ENCODE measurements at regions not wholly inside any gene's neighbourhood (a gene's known extent, or its start where the extent isn't known, plus 50 kb on each side); places are given as distances from the start of the nearest gene placed in this dataset.
"Not testable (repeated sequence)": the region's sequence is repeated elsewhere in the genome, so short reads cannot be mapped to it uniquely, and the experiment has no call there.

- H3K4me1 ChIP-seq (ENCODE audit: control insufficient read depth in 2 of 2, insufficient read depth in 2 of 2, low read length in 2 of 2), result no peaks in the 10 kb centered on the region
- H3K27me3 ChIP-seq (ENCODE audit: control insufficient read depth in 2 of 2, insufficient read depth in 1 of 2, low read length in 1 of 2), result no peaks in the 10 kb centered on the region
- DNase-seq (ENCODE audit: low read depth in 6 of 9, low spot score in 9 of 9), result peak in 1 of 9 donors; percentile 3
- H3K4me3 ChIP-seq (ENCODE audit: low read length in 2 of 2), result no peak overlapping the region
- 12% methylated on average over 23 of the region's 23 CpGs for WGBS
- no peaks in the 10 kb centered on the region for H3K9me3 ChIP-seq (ENCODE audit: control insufficient read depth in 2 of 2, insufficient read depth in 1 of 2, low read length in 1 of 2)
- no peaks in the 10 kb centered on the region for H3K36me3 ChIP-seq (ENCODE audit: control insufficient read depth in 2 of 2, insufficient read depth in 2 of 2, low read length in 1 of 2)
- H3K27ac ChIP-seq (ENCODE audit: low read depth in 1 of 2, low read length in 1 of 2), result no peak overlapping the region
These were observed 221.1 kb downstream of the NPHP4 start for GRCh38 chr1:5770981-5771765.

- no peak overlapping the region for H3K27ac ChIP-seq (ENCODE audit: low read depth in 1 of 2, low read length in 1 of 2)
- no peaks in the 10 kb centered on the region for H3K27me3 ChIP-seq (ENCODE audit: control insufficient read depth in 2 of 2, insufficient read depth in 1 of 2, low read length in 1 of 2)
- DNase-seq (ENCODE audit: low read depth in 6 of 9, low spot score in 9 of 9), result no peak
- no peaks in the 10 kb centered on the region for H3K4me1 ChIP-seq (ENCODE audit: control insufficient read depth in 2 of 2, insufficient read depth in 2 of 2, low read length in 2 of 2)
- 98% methylated on average over 5 of the region's 5 CpGs for WGBS
- H3K36me3 ChIP-seq (ENCODE audit: control insufficient read depth in 2 of 2, insufficient read depth in 2 of 2, low read length in 1 of 2), result no peaks in the 10 kb centered on the region
- H3K4me3 ChIP-seq (ENCODE audit: low read length in 2 of 2), result no peak overlapping the region
- no peaks in the 10 kb centered on the region for H3K9me3 ChIP-seq (ENCODE audit: control insufficient read depth in 2 of 2, insufficient read depth in 1 of 2, low read length in 1 of 2)
These were observed 222.5 kb downstream of the NPHP4 start for GRCh38 chr1:5769760-5770159.

- Histone ChIP-seq H3K27ac (ENCODE audit: low read depth in 1 of 2, low read length in 1 of 2) (no peak overlapping the region), H3K4me3 (ENCODE audit: low read length in 2 of 2) (no peak overlapping the region), H3K4me1 (ENCODE audit: control insufficient read depth in 2 of 2, insufficient read depth in 2 of 2, low read length in 2 of 2) (no peaks in the 10 kb centered on the region), H3K36me3 (ENCODE audit: control insufficient read depth in 2 of 2, insufficient read depth in 2 of 2, low read length in 1 of 2) (no peaks in the 10 kb centered on the region), H3K27me3 (ENCODE audit: control insufficient read depth in 2 of 2, insufficient read depth in 1 of 2, low read length in 1 of 2) (no peaks in the 10 kb centered on the region), H3K9me3 (ENCODE audit: control insufficient read depth in 2 of 2, insufficient read depth in 1 of 2, low read length in 1 of 2) (no peaks in the 10 kb centered on the region)
- WGBS, result 97% methylated on average over 7 of the region's 7 CpGs
- no peak for DNase-seq (ENCODE audit: low read depth in 6 of 9, low spot score in 9 of 9)
These were observed 223.1 kb downstream of the NPHP4 start for GRCh38 chr1:5769146-5769545.

- H3K36me3 ChIP-seq (ENCODE audit: control insufficient read depth in 2 of 2, insufficient read depth in 2 of 2, low read length in 1 of 2), result no peaks in the 10 kb centered on the region
- H3K9me3 ChIP-seq (ENCODE audit: control insufficient read depth in 2 of 2, insufficient read depth in 1 of 2, low read length in 1 of 2), result no peaks in the 10 kb centered on the region
- H3K4me3 ChIP-seq (ENCODE audit: low read length in 2 of 2), result no peak overlapping the region
- 85% methylated on average over 10 of the region's 10 CpGs for WGBS
- no peaks in the 10 kb centered on the region for H3K27me3 ChIP-seq (ENCODE audit: control insufficient read depth in 2 of 2, insufficient read depth in 1 of 2, low read length in 1 of 2)
- H3K27ac ChIP-seq (ENCODE audit: low read depth in 1 of 2, low read length in 1 of 2), result no peak overlapping the region
- DNase-seq (ENCODE audit: low read depth in 6 of 9, low spot score in 9 of 9), result no peak
- H3K4me1 ChIP-seq (ENCODE audit: control insufficient read depth in 2 of 2, insufficient read depth in 2 of 2, low read length in 2 of 2), result no peaks in the 10 kb centered on the region
These were observed 224.2 kb downstream of the NPHP4 start for GRCh38 chr1:5768014-5768413.

- not testable (repeated sequence) for H3K4me1 ChIP-seq (ENCODE audit: control insufficient read depth in 2 of 2, insufficient read depth in 2 of 2, low read length in 2 of 2); H3K27ac ChIP-seq (ENCODE audit: low read depth in 1 of 2, low read length in 1 of 2); H3K36me3 ChIP-seq (ENCODE audit: control insufficient read depth in 2 of 2, insufficient read depth in 2 of 2, low read length in 1 of 2); H3K27me3 ChIP-seq (ENCODE audit: control insufficient read depth in 2 of 2, insufficient read depth in 1 of 2, low read length in 1 of 2); H3K9me3 ChIP-seq (ENCODE audit: control insufficient read depth in 2 of 2, insufficient read depth in 1 of 2, low read length in 1 of 2); DNase-seq (ENCODE audit: low read depth in 6 of 9, low spot score in 9 of 9); H3K4me3 ChIP-seq (ENCODE audit: low read length in 2 of 2)
- WGBS, result 77% methylated on average over 12 of the region's 12 CpGs
These were observed 225.2 kb downstream of the NPHP4 start for GRCh38 chr1:5766996-5767395.

GRCh38 chr1:5765997-5766913 lies 226.0 kb downstream of the NPHP4 start:
- Histone ChIP-seq H3K9me3 (ENCODE audit: control insufficient read depth in 2 of 2, insufficient read depth in 1 of 2, low read length in 1 of 2) (no peaks in the 10 kb centered on the region), H3K4me3 (ENCODE audit: low read length in 2 of 2) (no peak overlapping the region), H3K36me3 (ENCODE audit: control insufficient read depth in 2 of 2, insufficient read depth in 2 of 2, low read length in 1 of 2) (no peaks in the 10 kb centered on the region), H3K4me1 (ENCODE audit: control insufficient read depth in 2 of 2, insufficient read depth in 2 of 2, low read length in 2 of 2) (no peaks in the 10 kb centered on the region), H3K27me3 (ENCODE audit: control insufficient read depth in 2 of 2, insufficient read depth in 1 of 2, low read length in 1 of 2) (no peaks in the 10 kb centered on the region), H3K27ac (ENCODE audit: low read depth in 1 of 2, low read length in 1 of 2) (no peak overlapping the region)
- DNase-seq (ENCODE audit: low read depth in 6 of 9, low spot score in 9 of 9), result no peak
- 75% methylated on average over 17 of the region's 17 CpGs for WGBS

GRCh38 chr1:5765483-5765882 lies 226.7 kb downstream of the NPHP4 start:
- DNase-seq (ENCODE audit: low read depth in 6 of 9, low spot score in 9 of 9), result no peak
- Histone ChIP-seq H3K4me1 (ENCODE audit: control insufficient read depth in 2 of 2, insufficient read depth in 2 of 2, low read length in 2 of 2) (no peaks in the 10 kb centered on the region), H3K27ac (ENCODE audit: low read depth in 1 of 2, low read length in 1 of 2) (no peak overlapping the region), H3K36me3 (ENCODE audit: control insufficient read depth in 2 of 2, insufficient read depth in 2 of 2, low read length in 1 of 2) (no peaks in the 10 kb centered on the region), H3K4me3 (ENCODE audit: low read length in 2 of 2) (no peak overlapping the region), H3K27me3 (ENCODE audit: control insufficient read depth in 2 of 2, insufficient read depth in 1 of 2, low read length in 1 of 2) (no peaks in the 10 kb centered on the region), H3K9me3 (ENCODE audit: control insufficient read depth in 2 of 2, insufficient read depth in 1 of 2, low read length in 1 of 2) (no peaks in the 10 kb centered on the region)
- WGBS, result 17% methylated on average over 5 of the region's 5 CpGs

GRCh38 chr1:5764959-5765358 lies 227.3 kb downstream of the NPHP4 start:
- no peak overlapping the region for H3K4me3 ChIP-seq (ENCODE audit: low read length in 2 of 2)
- DNase-seq (ENCODE audit: low read depth in 6 of 9, low spot score in 9 of 9), result no peak
- H3K4me1 ChIP-seq (ENCODE audit: control insufficient read depth in 2 of 2, insufficient read depth in 2 of 2, low read length in 2 of 2), result no peaks in the 10 kb centered on the region
- H3K27me3 ChIP-seq (ENCODE audit: control insufficient read depth in 2 of 2, insufficient read depth in 1 of 2, low read length in 1 of 2), result no peaks in the 10 kb centered on the region
- H3K36me3 ChIP-seq (ENCODE audit: control insufficient read depth in 2 of 2, insufficient read depth in 2 of 2, low read length in 1 of 2), result no peaks in the 10 kb centered on the region
- WGBS, result 87% methylated on average over 10 of the region's 10 CpGs
- no peaks in the 10 kb centered on the region for H3K9me3 ChIP-seq (ENCODE audit: control insufficient read depth in 2 of 2, insufficient read depth in 1 of 2, low read length in 1 of 2)
- no peak overlapping the region for H3K27ac ChIP-seq (ENCODE audit: low read depth in 1 of 2, low read length in 1 of 2)

- no peak overlapping the region for H3K4me3 ChIP-seq (ENCODE audit: low read length in 2 of 2)
- H3K36me3 ChIP-seq (ENCODE audit: control insufficient read depth in 2 of 2, insufficient read depth in 2 of 2, low read length in 1 of 2), result no peaks in the 10 kb centered on the region
- WGBS, result 28% methylated on average over 8 of the region's 8 CpGs
- H3K4me1 ChIP-seq (ENCODE audit: control insufficient read depth in 2 of 2, insufficient read depth in 2 of 2, low read length in 2 of 2), result no peaks in the 10 kb centered on the region
- no peak overlapping the region for H3K27ac ChIP-seq (ENCODE audit: low read depth in 1 of 2, low read length in 1 of 2)
- H3K27me3 ChIP-seq (ENCODE audit: control insufficient read depth in 2 of 2, insufficient read depth in 1 of 2, low read length in 1 of 2), result no peaks in the 10 kb centered on the region
- H3K9me3 ChIP-seq (ENCODE audit: control insufficient read depth in 2 of 2, insufficient read depth in 1 of 2, low read length in 1 of 2), result no peaks in the 10 kb centered on the region
- DNase-seq (ENCODE audit: low read depth in 6 of 9, low spot score in 9 of 9), result no peak
These were observed 227.8 kb downstream of the NPHP4 start for GRCh38 chr1:5764464-5764863.

All from thymus (tissue), 11 donors.